GM12864 (cell line): ENCODE measurements at regions not wholly inside any gene's neighbourhood (a gene's known extent, or its start where the extent isn't known, plus 50 kb on each side); places are given as distances from the start of the nearest gene placed in this dataset.
"Not testable (repeated sequence)": the region's sequence is repeated elsewhere in the genome, so short reads cannot be mapped to it uniquely, and the experiment has no call there.

Experiments used
- DNase-seq: peaks from one replicate; pipeline ENCODE4 v3.0.0-alpha.2; 2011; ENCODE audit warnings: low read depth
- H3K4me3 ChIP-seq: 2 replicates; pipeline ENCODE4 v1.5.1; 2011; ENCODE audit warnings: mild to moderate bottlenecking, low read depth, low read length, control low read depth
- CTCF ChIP-seq: IDR thresholded peaks from 2 replicates; pipeline ENCODE4 v1.5.1; 2011; ENCODE audit warnings: low read depth, mild to moderate bottlenecking, moderate library complexity, low read length, control low read depth, inconsistent platforms; ENCODE audit errors: missing control alignments

- no peak overlapping the region for H3K4me3 ChIP-seq
- no peak for DNase-seq
- no peak for TF ChIP-seq CTCF
These were observed 293.2 kb downstream of the PPP1R3A start for GRCh38 chr7:113625494-113626102.

GRCh38 chr7:113622796-113623195 is 296.0 kb downstream of the PPP1R3A start:
- TF ChIP-seq CTCF = no peak
- no peak for DNase-seq
- H3K4me3 ChIP-seq = no peak overlapping the region

DNA sequence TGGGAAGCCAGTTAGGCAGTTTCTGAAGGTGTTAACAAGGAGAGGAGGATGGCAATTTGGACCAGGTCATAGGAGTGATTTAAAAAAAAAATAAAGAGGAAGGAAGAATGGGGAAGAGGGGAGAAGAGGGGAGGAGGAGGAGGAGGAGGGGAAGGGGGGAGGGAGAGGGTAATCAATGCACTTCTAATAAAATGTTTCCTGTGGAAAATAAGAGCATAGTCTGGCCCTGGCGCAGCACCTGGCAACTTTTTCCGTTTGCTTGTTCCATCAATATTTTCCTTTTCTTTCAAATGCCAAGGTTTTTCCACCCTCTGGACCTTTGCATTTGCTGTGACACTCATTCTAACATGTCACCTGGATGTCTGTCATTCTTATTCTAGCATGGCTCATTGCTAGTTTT is 308.2 kb downstream of the PPP1R3A start:
- no peak for TF ChIP-seq CTCF
- H3K4me3 ChIP-seq = no peak overlapping the region
- DNase-seq = no peak

DNA sequence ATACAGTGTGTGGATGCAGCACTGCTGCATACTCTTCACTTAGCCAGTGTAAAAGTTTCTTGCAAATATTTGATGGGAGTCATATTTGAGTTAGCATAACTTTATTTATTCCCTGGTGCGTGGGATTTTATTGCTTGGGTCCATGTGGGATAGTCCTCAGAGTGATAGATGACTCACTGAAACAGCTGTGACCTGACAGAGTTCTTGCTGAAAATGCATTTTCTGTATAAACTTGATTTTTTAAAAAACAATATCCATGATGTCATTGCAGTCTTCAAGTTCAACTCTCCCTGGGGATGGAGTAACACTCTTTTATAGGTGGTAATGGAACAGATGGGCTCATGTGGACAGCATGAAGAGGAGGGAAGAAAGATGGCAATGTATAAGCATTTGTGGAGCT is 310.0 kb downstream of the PPP1R3A start:
- TF ChIP-seq CTCF = no peak
- DNase-seq = no peak
- no peak overlapping the region for H3K4me3 ChIP-seq

DNA sequence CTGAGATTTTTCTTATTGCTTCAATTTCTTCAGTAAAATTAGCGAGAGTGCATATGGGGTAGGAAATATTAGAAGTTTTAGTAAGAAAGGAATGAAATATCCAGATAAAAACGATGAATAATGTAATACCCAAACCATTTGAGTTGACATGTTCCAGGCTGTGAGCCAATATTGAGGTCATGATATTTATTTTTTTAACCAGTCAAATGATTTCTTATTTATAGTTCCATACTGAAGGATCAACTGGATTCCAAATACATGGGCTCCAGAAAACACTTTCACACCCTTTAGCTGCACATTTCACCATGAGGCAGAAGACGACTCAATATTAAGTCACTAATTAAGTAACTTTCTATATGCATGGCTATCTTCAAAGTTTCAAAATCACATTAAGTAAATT is 312.5 kb downstream of the PPP1R3A start:
- no peak for DNase-seq
- no peak overlapping the region for H3K4me3 ChIP-seq
- no peak for TF ChIP-seq CTCF

DNA sequence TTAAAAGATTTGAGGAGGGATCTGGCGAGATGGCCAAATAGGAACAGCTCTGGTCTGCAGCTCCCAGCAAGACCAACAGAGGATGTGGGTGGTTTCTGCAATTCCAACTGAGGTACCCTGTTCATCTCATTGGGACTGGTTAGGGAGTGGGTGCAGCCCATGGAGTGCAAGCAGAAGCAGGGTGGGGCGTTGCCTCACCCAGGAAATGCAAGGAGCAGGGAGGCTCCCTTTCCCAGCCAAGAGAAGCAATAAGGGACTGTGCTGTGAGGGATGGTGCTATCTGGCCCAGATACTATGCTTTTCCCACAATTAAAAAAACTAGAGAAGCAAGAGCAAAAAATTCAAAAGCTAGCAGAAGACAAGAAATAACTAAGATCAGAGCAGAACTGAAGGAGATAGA is 318.4 kb downstream of the PPP1R3A start:
- H3K4me3 ChIP-seq, DNase-seq: not testable (repeated sequence)

DNA sequence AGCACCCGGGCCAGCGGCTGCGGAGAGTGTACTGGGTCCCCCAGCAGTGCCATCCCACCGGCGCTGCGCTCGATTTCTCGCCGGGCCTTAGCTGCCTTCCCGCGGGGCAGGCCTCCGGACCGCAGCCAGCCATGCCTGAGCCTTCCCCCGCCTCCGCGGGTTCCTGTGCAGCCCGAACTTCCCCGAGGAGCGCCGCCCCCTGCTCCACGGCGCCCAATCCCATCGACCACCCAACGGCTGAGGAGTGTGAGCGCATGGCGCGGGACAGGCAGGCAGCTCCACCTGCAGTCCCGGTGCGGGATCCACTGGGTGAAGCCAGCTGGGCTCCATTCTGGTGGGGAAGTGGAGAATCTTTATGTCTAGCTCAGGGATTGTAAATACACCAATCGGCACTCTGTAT is 325.4 kb downstream of the PPP1R3A start:
- DNase-seq = not testable (repeated sequence)

DNA sequence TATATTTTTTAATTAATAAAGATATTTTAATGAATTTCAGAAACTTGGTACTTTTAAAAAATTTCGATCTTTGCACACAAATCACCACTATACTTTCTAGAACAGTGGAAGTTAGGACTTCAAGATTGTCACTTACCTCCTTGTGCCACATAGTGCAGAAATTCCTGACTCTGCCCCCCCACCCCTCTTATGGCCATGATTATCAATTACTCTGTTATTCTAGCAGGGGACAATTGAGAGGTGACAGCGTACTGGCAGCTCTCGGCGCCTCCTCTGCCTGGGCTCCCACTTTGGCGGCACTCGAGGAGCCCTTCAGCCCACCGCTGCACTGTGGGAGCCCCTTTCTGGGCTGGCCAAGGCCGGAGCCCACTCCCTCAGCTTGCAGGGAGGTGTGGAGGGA is 325.9 kb downstream of the PPP1R3A start:
- not testable (repeated sequence) for DNase-seq, H3K4me3 ChIP-seq

More for the DNA sequence above, 325.4 kb downstream of the PPP1R3A start:
- not testable (repeated sequence) for H3K4me3 ChIP-seq

GRCh38 chr7:113582471-113582870 is 336.3 kb downstream of the PPP1R3A start:
- H3K4me3 ChIP-seq = no peak overlapping the region
- TF ChIP-seq CTCF = no peak
- no peak for DNase-seq

DNA sequence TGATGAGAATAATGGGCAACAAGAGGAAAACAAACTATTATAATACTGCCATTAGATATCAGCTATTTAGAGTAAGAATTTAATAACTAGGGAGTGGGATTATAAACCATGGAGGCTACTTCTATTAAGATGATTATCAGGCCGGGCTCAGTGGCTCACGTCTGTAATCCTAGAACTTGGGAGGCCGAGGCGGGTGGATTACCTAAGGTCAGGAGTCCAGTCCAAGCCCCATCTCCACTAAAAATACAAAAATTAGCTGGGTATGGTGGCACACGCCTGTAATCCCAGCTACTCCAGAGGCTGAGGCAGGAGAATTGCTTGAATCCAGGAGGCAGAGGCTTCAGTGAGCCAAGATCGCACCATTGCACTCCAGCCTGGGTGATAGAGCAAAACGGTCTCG is 355.6 kb downstream of the PPP1R3A start:
- DNase-seq, H3K4me3 ChIP-seq: not testable (repeated sequence)
